DND-41 (cell line): ENCODE measurements at regions not wholly inside any gene's neighbourhood (a gene's known extent, or its start where the extent isn't known, plus 50 kb on each side); places are given as distances from the start of the nearest gene placed in this dataset.

Experiments
- ATAC-seq: fragments of 200-7000 bp; cut with Tn5 transposase; 3 replicates; pipeline ENCODE4 v1.9.1; 2021; ENCODE audit warnings: low read depth; ENCODE audit not compliant: insufficient read depth
- DNase-seq: peaks from one replicate; pipeline ENCODE4 v3.0.0-alpha.2; 2020
- H2AFZ ChIP-seq: 2 replicates; pipeline ENCODE4 v1.6.0; 2012; ENCODE audit warnings: low read depth, low read length
- H3K27ac ChIP-seq: 2 replicates; pipeline ENCODE4 v1.5.1; 2012; ENCODE audit warnings: low read length, inconsistent platforms
- H3K27me3 ChIP-seq: fragments of 200-600 bp; sonication (generic); 2 replicates; pipeline ENCODE4 v1.6.0; 2012; ENCODE audit warnings: low read length, mild to moderate bottlenecking, inconsistent platforms; ENCODE audit not compliant: insufficient read depth, poor library complexity
- H3K36me3 ChIP-seq: 2 replicates; pipeline ENCODE4 v1.5.1; 2012; ENCODE audit warnings: low read length, inconsistent platforms; ENCODE audit not compliant: insufficient read depth
- H3K4me1 ChIP-seq: 2 replicates; pipeline ENCODE4 v1.5.1; 2012; ENCODE audit warnings: mild to moderate bottlenecking, low read length; ENCODE audit not compliant: insufficient read depth
- H3K4me2 ChIP-seq: 2 replicates; pipeline ENCODE4 v1.6.0; 2012; ENCODE audit warnings: mild to moderate bottlenecking, moderate library complexity, low read length, inconsistent platforms; ENCODE audit not compliant: insufficient read depth
- H3K4me3 ChIP-seq, 2 experiments: fragments of 200-600 bp in 1 of 2; shearing (Covaris generic) in 1 of 2; 2 replicates each; pipeline ENCODE4 v1.5.1; 2012 to 2016; ENCODE audit warnings: inconsistent platforms in 2 of 2, low read length in 2 of 2, mild to moderate bottlenecking in 2 of 2, low read depth in 1 of 2, moderate library complexity in 1 of 2
- H3K79me2 ChIP-seq: 2 replicates; pipeline ENCODE4 v1.6.0; 2012; ENCODE audit warnings: low read length, inconsistent platforms; ENCODE audit not compliant: insufficient read depth
- H3K9ac ChIP-seq: 2 replicates; pipeline ENCODE4 v1.6.0; 2012; ENCODE audit warnings: low read depth, mild to moderate bottlenecking, inconsistent platforms, low read length, moderate library complexity
- H3K9me3 ChIP-seq: 2 replicates; pipeline ENCODE4 v1.5.1; 2012; ENCODE audit warnings: low read length, moderate library complexity, mild to moderate bottlenecking, inconsistent platforms; ENCODE audit not compliant: insufficient read depth, severe bottlenecking
- H4K20me1 ChIP-seq: 2 replicates; pipeline ENCODE4 v1.6.0; 2012; ENCODE audit warnings: low read length; ENCODE audit not compliant: insufficient read depth
- CTCF ChIP-seq: IDR thresholded peaks from 2 replicates; pipeline ENCODE4 v1.5.1; 2012; ENCODE audit warnings: borderline replicate concordance, low read length, moderate library complexity, mild to moderate bottlenecking; ENCODE audit not compliant: poor library complexity, severe bottlenecking; ENCODE audit errors: extremely low read depth
- EZH2 ChIP-seq: IDR thresholded peaks from 3 replicates; pipeline ENCODE4 v1.6.1; 2012; ENCODE audit warnings: borderline replicate concordance, low read depth, mild to moderate bottlenecking, moderate library complexity, low read length, inconsistent platforms; ENCODE audit not compliant: severe bottlenecking

GRCh38 chr12:125371033-125371432 lies 305.8 kb downstream of the AACS start:
- no peak overlapping the region for H3K4me2 ChIP-seq
- no peaks in the 10 kb centered on the region for H3K79me2 ChIP-seq
- no peaks in the 10 kb centered on the region for H4K20me1 ChIP-seq
- DNase-seq: no peak
- H3K9me3 ChIP-seq: no peaks in the 10 kb centered on the region
- H3K27ac ChIP-seq: no peak overlapping the region
- no peak overlapping the region for H3K9ac ChIP-seq
- H3K36me3 ChIP-seq: no peaks in the 10 kb centered on the region
- H3K4me3 ChIP-seq: no peak overlapping the region
- H3K4me1 ChIP-seq: no peaks in the 10 kb centered on the region
- peaks cover 7% of the 10 kb centered on the region for H3K27me3 ChIP-seq
- no peak for ATAC-seq
- TF ChIP-seq EZH2 (no peak), CTCF (no peak)
- H2AFZ ChIP-seq: no peak overlapping the region

GRCh38 chr12:125372085-125372484 lies 306.9 kb downstream of the AACS start:
- no peaks in the 10 kb centered on the region for H3K36me3 ChIP-seq
- TF ChIP-seq CTCF (no peak), EZH2 (no peak)

GRCh38 chr12:125373375-125373774 lies 308.1 kb downstream of the AACS start:
- no peak overlapping the region for H2AFZ ChIP-seq
- peaks cover 7% of the 10 kb centered on the region for H3K27me3 ChIP-seq
- no peaks in the 10 kb centered on the region for H3K4me1 ChIP-seq
- ATAC-seq (no peak), DNase-seq (no peak)
- no peak overlapping the region for H3K4me3 ChIP-seq
- H3K9me3 ChIP-seq: no peaks in the 10 kb centered on the region
- no peaks in the 10 kb centered on the region for H3K79me2 ChIP-seq
- no peak overlapping the region for H3K27ac ChIP-seq
- H3K9ac ChIP-seq: no peak overlapping the region
- H3K36me3 ChIP-seq: no peaks in the 10 kb centered on the region
- H3K4me2 ChIP-seq: no peak overlapping the region
- no peak for TF ChIP-seq CTCF
- no peak for TF ChIP-seq EZH2
- H4K20me1 ChIP-seq: no peaks in the 10 kb centered on the region

More at GRCh38 chr12:125372085-125372484, 306.9 kb downstream of the AACS start:
- no peak overlapping the region for H3K27ac ChIP-seq
- H3K9me3 ChIP-seq: no peaks in the 10 kb centered on the region
- H3K4me1 ChIP-seq: no peaks in the 10 kb centered on the region
- H3K9ac ChIP-seq: no peak overlapping the region
- H3K79me2 ChIP-seq: no peaks in the 10 kb centered on the region
- DNase-seq (no peak), ATAC-seq (no peak)
- no peaks in the 10 kb centered on the region for H4K20me1 ChIP-seq
- no peak overlapping the region for H2AFZ ChIP-seq
- peaks cover 7% of the 10 kb centered on the region for H3K27me3 ChIP-seq
- no peak overlapping the region for H3K4me2 ChIP-seq
- no peak overlapping the region for H3K4me3 ChIP-seq

- H4K20me1 ChIP-seq: no peaks in the 10 kb centered on the region
Observed at GRCh38 chr12:125376422-125376821, 311.2 kb downstream of the AACS start.

More at GRCh38 chr12:125376422-125376821, 311.2 kb downstream of the AACS start:
- no peak overlapping the region for H3K27ac ChIP-seq
- ATAC-seq: no peak
- H3K4me1 ChIP-seq: no peaks in the 10 kb centered on the region
- no peaks in the 10 kb centered on the region for H3K36me3 ChIP-seq
- H3K4me2 ChIP-seq: no peak overlapping the region
- H3K27me3 ChIP-seq: peaks cover 7% of the 10 kb centered on the region
- no peak overlapping the region for H2AFZ ChIP-seq
- TF ChIP-seq EZH2: no peak
- no peak for TF ChIP-seq CTCF
- H3K9me3 ChIP-seq: no peaks in the 10 kb centered on the region
- no peak overlapping the region for H3K4me3 ChIP-seq
- no peaks in the 10 kb centered on the region for H3K79me2 ChIP-seq
- DNase-seq: no peak
- H3K9ac ChIP-seq: no peak overlapping the region
